VCaP (cell line): ENCODE measurements at regions not wholly inside any gene's neighbourhood (a gene's known extent, or its start where the extent isn't known, plus 50 kb on each side); places are given as distances from the start of the nearest gene placed in this dataset.

ENCODE experiments used
- H3K27ac ChIP-seq: fragments of 450-650 bp; 2 replicates; pipeline ENCODE4 v1.5.1; 2017
- CTCF ChIP-seq: fragments of 450-650 bp; conservative IDR thresholded peaks from 2 replicates; pipeline ENCODE4 v1.5.1; 2017; ENCODE audit warnings: mild to moderate bottlenecking, moderate library complexity

- H3K27ac ChIP-seq, result no peak overlapping the region
- no peak for TF ChIP-seq CTCF
Measured at GRCh38 chr15:69836526-69837230, 261.0 kb downstream of the TLE3 start.

DNA sequence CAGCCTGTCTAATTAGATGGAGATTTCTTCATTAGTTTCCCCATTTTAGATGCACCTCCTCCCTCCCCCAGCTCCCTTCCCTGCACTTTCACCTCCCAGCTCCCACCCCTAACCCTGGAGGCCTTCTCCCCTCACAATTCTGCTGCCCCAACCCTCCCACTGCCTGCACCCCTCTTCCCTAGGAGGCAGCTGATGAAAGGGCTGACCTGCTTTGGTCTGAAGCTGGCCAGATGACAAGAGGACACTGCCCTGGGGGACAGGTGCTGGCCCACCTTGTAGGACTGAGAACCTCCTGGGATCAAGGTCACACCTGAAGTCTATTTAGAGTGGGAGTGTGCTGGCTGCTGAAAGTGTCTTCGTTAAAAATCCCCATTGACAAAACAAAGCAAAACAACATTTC lies 259.4 kb downstream of the TLE3 start:
- no peak for TF ChIP-seq CTCF

GRCh38 chr15:69838994-69839393 lies 258.7 kb downstream of the TLE3 start:
- H3K27ac ChIP-seq, result no peak overlapping the region
- TF ChIP-seq CTCF, result no peak

More for the DNA sequence above, 259.4 kb downstream of the TLE3 start:
- no peak overlapping the region for H3K27ac ChIP-seq

- no peak for TF ChIP-seq CTCF
- peak overlapping the region; percentile 52 for H3K27ac ChIP-seq
Measured at GRCh38 chr15:69841113-69841828, 256.4 kb downstream of the TLE3 start.

GRCh38 chr15:69842851-69843250 lies 254.9 kb downstream of the TLE3 start:
- TF ChIP-seq CTCF, result no peak
- H3K27ac ChIP-seq, result no peak overlapping the region

- no peak overlapping the region for H3K27ac ChIP-seq
- no peak for TF ChIP-seq CTCF
Measured at GRCh38 chr15:69843276-69843899, 254.3 kb downstream of the TLE3 start.

DNA sequence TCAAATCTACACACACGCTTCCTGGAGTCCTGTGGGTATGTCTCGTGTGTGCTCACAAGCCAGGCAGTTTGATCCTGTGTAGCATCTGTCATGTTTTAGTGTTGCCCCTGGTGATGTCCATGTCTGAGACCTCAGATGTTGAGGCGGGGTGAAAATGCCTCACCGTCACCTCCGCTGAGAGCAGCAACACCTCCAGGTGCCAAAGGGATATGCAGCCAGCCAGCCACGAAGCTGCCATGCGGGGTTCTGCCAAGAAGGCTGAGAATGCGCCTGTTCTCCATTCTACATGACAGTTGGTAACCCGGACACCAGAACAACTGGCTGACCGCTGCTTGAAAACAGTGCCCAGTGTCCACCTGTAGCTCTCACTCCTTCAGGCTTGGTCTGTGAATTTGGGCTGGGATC lies 253.8 kb downstream of the TLE3 start:
- H3K27ac ChIP-seq, result no peak overlapping the region
- no peak for TF ChIP-seq CTCF
